NCI-H187 (cell line): ENCODE measurements at regions not wholly inside any gene's neighbourhood (a gene's known extent, or its start where the extent isn't known, plus 50 kb on each side); places are given as distances from the start of the nearest gene placed in this dataset.
"Not testable (repeated sequence)": the region's sequence is repeated elsewhere in the genome, so short reads cannot be mapped to it uniquely, and the experiment has no call there.

Source experiments
- DNase-seq, 2 experiments: peaks; one replicate each; lab custom pipeline; 2025; lab: John Stamatoyannopoulos, UW

DNA sequence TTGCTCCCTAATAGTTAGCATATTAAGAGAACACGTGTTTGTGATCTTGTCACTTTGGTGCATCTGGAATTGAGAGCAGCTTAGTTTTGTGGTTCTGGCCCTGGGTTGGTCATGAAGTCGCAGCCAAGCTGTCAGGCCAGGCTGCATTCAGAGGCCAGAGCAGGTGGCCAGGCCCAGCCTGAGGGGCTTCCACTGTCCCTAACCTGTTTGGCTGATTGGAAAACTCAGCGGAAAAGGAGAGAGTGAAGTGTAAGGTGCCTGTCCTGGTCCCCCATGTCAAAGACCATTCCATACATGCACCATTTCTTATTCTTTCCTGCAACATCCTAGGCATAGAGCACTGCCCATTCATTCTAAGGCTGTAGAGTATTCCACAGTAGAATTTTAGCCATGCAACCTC is 111.5 kb upstream of the IGLL5 start:
- no peak for DNase-seq

DNA sequence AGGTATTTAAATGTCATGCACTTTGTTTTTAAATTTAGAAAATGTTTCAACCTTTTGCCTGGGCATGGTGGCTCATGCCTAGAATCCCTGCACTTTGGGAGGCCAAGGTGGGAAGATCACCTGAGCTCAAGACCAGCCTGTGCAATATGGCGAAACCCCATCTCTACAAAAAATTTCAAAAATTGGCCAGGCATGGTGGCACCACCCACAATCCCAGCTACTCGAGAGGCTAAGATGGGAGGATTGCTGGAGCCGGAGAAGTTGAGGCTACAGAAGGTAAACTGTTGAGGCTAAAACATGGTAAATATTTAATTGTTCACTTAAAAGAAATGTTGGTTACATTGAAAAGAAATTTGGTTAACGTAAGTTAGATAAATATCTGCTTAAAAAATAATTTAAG is 108.4 kb upstream of the IGLL5 start:
- DNase-seq: no peak

DNA sequence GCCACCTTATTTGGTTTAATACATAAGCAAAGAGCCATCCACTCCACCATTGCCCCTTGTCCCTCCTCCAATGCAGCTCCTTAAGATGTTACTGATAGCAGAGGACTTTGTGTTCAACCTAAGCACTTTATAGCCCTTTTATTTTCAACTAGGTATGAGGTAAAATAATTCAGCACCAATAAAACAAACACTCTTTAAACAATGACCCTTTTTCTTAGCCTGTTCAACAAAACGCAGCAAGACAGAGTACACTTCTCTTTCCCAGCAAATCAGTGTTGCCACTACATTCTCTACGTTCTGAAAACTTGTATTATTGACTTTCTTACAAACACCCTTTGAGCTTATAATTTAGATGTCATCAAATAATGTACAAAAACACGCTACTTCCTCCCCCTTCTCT is 104.0 kb upstream of the IGLL5 start:
- DNase-seq: no peak

DNA sequence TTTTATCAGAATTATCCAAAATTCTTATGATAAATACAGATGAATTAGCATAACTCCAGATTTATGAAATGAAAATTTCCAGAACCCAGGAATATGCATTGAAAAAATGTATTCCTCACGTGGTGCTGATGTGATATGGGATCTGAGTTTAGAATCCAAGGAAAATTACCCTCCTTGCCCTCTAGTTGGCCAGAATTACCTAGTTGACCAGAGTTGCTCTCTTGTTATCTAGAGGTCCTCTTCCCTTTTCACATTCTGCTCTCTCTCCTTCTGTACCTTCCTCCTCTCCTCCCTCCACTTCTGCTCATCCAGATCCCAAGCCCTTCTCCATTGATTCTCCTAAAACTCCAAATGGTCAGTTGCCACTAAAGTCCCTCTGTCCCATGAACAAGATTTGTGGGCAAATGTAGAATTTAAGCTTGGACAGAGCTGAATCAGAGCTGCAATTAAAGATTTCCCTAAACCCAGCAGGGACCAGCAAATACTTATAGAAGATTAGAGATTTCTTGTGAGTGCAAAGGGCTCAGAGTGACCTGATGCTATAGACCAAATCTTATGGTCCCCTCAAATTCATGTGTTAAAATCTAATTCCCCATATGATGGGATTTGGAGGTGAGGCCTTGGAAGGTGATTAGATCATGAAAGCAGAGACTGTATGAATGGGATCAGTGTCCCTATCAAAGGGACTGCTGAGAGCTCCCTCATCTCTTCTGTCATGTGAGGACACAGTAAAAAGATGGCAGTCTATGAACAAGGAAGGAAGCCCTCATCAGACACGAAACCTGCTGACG is 103.2 kb upstream of the IGLL5 start:
- no peak for DNase-seq

DNA sequence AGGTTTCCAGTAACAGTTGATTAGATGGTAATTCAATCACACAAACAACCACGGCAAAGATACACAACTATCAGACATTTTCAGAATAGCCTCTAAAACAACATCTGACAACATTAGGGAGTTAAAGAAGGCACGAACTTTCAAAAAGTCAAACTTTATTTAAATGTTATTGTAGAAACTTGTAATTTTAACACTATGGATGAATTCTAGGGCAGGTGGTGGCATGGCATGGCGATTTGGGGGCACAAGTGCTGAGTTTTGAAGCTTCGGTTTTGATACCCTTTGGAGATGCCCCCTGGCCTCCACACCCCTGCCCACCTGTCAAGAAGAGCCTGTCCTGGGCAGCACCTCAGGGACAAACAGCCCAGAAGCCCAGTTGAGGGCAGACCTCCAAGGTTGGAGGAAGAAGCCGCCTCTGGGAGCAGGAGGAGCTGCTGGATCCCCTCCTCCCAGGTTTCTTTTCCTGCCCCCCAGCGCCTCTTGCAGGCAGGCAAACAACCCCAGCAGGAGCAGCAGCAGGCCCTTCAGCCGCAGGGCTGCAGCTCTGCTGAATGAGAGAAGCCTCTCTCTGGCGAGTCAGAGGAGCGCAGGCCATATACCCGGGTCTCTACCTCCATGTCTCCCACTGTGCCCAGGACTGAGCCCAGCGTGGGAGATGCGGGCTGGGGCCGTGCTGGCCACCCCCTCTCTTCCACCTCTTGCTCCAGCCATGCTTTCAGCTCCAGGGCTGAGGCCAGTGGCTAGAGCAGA is 102.1 kb upstream of the IGLL5 start:
- DNase-seq: no peak

DNA sequence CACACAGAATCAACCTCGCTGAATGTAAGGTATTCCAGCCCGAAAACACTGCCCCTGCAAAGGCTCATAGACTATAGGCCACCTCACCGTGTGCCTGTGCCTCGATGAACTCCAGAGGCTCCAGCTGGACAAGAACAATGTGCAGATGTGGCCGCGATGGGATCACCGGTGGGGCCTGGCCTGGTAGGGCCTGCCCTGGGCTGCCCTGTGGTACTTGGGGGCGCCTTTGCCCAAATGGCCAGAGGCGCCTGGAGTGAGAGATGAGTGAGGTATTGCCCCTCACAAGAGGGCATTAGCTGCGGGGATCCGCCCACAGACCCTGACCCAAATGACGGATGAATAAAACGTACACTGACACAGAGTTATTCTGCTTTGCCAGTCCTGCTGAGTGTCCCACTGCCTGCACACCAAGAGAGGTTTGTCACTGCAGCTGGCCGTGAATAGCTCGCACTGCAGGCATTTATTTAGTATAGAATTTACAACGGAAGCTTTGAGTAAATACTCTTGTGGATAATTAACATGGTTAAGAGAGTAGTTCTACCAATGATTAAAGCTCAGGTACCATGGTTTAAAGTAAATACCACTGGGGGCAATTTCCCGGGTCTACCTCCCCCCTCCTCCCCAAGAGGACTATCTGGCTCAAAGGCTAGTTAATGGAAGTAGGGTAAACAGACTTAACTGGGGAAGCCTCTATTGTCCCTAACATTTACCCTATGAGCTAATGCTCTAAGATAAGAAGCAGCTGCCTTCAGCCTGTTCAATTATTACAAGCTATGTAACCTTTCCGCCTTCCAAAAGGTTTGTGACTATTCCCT is 101.1 kb upstream of the IGLL5 start:
- DNase-seq: no peak

DNA sequence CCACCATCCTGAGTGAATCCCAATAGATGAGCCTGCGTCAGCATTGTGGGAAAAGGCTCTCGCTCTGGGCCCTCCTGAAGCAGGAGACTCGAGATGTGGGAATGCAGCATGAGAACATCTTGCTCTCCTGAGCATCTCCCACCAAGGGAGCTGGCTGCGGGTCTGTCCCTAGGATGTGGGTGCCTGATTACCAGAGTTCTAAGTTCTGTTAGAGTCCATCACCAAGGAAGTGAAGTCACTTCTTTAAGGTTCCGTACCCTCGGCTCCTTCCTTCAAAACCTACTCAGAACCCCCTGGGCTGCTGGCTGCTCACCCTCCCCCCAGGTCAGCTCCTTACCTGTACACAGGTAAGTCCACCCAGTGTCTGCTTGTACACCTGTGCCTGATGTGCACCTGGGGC is 100.5 kb upstream of the IGLL5 start:
- DNase-seq: no peak

DNA sequence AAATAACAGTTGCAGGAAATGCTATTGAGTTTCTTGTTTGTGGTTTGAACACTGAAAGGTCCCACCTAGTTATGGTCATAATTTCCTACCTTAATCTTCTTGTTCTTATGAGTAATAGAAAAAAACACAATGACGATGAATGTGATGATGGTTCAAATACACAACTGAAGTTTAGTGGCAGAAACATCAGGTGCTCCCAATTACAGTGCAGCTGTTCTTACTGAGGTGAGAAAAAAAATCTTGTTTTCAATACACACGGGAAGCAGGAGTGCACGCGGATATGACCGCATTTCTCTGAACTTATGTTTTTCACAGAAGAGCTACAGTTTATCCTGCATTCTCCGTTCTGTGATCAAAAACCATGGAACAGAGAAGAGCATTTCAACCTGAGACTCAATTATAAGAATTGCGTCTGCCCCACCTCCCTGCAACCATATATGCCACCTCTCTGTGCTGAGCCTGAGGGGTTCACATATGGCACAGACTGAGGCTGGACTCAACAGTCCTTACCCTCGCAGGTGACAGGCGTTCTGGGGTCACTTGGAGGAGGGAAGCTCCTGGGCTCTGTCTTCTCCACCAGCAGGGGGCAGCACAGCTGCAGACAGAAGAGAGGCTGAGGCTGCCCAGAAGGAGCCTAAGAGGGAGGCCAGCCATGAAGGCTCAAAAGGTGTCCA is 99.7 kb upstream of the IGLL5 start:
- peak in 1 of 2 experiments; percentile 23 for DNase-seq

DNA sequence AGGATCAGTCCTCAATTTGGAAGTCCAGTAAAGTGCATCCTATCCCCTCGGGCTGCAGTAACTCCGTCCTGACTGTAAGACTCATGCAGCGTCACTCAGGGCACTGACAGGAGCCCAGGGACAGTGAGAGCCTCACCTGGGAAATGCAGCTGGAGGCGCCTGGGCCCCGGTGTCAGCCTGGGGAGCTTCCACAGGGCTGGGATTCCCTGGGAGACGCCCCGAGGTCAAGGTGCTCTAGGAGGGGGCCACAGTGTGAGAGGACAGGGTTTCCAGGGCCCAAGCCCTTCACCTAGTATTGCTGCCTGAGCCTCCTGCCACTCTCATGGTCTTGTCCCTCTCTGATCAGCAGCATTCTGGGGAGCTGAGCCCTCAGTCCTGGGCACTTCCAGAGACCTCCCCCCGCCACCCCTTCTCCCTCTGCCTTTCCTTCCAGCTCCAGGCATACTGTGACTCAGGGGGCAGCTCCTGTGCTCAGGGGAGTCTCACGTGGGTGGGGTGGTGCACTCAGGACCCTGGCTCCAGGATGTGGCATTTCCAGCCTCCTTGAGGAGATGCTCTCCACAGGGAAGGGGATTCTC is 99.1 kb upstream of the IGLL5 start:
- no peak for DNase-seq

DNA sequence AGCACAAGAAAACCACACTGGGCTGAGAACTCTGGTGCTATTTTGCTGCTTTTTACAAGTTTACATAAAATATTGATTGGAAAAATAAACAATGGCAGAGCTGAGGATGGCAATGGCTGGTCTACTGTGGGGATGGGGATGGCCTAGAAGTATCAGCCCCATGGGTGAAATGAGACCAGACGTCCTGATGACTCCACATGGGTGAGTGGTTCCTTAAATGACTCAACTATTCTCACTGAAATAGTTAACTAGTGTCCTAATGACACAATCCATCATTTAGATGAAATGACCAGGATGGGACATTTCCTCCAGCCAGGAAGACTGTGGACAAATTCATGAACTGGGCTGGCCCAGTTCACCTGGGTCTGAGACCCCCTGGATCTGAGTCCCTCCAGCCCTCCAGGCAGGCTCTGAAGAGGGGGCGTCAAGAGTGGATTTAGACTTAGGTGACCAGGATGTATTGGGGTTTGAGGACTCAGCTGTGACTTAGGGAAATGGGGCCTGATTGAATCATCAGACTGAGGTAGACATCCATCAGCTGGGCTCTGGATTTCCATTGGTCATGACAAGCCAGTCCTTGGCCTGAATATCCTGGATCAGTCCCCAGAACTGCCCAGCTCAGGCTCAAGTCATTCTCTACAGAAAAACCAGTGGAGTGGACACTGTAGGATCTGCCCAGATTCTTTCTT is 98.2 kb upstream of the IGLL5 start:
- DNase-seq: no peak

DNA sequence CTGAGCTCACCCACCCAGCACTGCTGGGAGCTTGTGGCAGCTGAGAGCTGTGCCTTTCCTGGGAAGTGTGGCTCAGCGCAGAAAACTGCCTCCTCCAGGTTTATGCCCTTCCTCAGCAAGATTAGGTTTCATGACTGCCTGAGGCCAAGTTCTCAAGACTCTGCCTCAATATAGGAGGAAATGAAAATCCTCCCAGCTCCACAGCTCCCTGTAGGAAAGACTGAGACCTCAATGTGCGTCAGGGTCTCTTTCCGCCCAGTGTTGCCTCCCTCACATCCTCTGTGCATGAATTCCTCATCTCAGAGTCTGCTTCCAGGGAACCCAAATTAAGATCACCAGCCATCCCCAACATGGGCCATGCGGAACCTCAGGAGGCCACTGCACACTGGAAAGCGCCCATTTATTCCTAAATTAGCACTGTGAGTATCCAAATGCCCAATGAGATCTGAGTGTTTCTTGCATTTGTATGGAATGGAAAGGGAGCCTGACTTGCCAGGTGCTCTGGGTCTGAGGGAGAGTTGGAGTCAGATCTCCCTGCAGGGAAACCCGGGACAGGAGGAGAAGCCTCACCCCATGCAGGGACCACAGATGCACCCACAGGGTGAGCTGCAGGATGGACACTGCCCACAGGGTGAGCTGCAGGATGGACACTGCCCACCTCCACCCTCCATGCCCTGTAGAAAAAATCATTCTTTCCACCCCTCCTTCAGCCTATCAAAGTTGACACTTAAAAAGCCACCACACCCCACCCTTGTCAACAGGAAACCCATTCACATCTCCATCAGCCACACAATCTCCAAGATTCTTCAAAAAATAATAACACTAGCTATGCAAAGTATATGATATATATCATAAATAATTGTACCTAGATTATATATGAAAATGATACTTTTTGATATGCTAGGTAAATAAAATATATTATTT is 97.4 kb upstream of the IGLL5 start:
- DNase-seq: no peak

DNA sequence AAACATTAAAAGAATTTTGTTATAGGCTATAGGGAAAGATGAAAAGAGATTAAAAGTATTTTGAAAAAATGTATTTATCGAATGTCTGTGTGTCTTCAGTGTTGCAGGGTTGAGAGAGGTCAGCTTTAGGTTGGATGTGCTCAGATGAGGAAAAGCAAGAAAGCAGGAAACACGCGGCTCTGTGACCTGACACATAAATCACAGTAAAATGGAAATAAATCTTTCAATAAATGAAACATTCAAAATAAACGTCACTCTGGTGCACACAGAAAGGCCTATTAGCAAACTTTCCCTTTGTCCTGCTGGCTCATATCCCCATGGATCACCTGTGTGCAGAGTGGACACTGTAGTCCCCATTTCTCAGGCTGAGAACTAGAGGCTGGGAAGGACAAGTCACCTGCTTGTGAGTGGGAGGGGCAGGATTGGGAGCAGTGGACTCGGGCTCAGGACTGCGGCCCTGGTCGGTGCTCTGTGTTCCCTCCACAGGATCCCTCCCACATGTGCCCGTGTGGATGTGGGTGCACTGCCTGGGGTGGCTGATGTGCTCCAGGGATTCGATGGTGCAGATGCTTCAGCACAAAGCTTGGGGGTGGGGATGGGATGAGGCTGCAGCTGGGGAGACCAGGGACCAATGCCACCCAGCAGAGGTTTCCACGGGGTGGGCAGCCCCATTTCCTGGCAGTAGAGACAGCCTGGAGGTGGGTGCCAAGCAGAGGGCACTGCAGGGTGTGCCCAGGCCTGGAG is 96.0 kb upstream of the IGLL5 start:
- no peak for DNase-seq

DNA sequence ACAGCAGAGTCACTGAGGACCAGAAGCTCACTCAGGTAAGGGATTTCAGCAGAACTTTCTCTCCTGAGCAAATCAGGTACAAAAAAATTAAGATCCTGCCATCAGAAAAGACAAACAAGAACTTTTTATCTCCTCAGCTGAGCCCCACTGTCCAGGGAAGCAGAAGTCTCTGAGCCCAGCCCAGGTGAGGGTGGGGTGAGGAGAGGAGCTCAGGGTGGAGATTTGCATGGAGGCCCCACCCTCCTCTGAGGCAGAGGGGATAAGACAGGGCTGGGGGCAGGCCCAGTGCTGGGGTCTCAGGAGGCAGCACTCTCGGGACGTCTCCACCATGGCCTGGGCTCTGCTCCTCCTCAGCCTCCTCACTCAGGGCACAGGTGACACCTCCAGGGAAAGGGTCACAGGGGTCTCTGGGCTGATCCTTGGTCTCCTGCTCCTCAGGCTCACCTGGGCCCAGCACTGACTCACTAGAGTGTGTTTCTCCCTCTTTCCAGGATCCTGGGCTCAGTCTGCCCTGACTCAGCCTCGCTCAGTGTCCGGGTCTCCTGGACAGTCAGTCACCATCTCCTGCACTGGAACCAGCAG is 95.3 kb upstream of the IGLL5 start:
- not testable (repeated sequence) for DNase-seq

DNA sequence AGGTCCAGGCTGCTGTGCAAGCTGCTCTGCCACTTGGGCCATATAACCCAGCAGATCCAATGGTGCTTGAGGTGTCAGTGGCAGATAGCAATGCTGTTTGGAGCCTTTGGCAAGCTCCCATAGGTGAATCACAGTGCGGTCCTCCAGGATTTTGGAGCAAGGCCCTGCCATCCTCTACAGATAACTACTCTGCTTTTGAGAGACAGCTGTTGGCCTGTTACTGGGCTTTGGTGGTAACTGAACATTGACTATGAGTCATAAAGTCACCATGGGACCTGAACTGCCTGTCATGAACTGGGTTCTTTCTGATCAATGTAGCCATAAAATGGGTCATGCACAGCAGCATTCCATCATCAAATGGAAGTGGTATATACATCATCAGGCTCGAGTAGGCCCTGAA is 92.0 kb upstream of the IGLL5 start:
- DNase-seq: not testable (repeated sequence)

DNA sequence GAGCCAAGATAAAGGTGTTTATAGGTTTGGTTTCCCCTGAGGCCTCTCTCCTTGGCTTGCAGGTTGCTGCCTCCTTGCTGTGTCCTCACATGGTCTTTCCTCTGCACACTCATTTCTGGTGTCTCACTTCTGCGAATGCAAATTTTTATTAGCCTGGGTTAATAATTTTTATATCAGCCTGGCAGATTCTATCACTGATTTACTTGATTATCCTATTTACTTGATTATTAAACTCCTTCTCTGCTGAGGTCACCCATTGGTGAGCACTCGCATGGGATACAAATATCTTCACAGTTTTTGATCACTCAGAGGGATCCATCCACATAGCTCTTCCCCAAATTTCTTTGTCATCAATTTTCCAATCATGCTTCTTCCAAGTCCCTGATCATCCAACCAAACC is 90.9 kb upstream of the IGLL5 start:
- DNase-seq: no peak

DNA sequence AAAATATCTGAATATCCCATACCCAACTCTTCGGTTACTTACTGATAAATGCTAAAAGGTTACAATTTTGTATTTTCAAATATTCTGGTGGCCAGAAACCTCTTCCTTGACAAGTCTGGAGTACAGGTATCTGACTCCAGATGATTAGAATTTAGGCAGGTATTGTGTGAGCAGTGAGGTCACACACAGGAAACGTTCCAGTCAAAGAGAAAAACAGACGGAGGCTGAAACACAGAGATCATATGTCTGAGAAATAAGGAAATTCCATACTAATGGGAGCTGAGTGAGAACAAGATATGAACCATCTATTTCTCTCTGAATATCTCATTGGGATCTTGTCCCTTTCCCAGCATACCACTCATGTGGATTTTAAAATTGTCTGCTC is 89.4 kb upstream of the IGLL5 start:
- no peak for DNase-seq

DNA sequence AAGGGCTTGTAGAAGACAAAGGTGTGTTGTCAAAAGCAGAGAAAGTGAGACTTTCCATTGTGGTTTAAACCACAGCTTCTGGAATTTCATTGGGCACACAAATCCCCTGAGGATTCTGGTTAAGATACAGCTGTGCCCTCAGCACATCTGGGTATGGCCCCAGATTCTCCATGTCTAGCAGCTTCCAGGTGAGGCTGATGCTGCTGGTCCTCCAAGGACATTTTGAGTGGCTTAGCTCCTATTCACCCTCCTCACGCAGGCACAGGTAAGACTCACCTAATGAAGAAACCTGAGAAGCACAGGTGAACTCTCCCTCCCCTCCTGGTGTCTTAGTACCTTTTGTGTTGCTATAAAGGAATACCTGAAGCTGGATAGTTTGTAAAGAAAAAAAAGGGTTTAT is 88.9 kb upstream of the IGLL5 start:
- no peak for DNase-seq

DNA sequence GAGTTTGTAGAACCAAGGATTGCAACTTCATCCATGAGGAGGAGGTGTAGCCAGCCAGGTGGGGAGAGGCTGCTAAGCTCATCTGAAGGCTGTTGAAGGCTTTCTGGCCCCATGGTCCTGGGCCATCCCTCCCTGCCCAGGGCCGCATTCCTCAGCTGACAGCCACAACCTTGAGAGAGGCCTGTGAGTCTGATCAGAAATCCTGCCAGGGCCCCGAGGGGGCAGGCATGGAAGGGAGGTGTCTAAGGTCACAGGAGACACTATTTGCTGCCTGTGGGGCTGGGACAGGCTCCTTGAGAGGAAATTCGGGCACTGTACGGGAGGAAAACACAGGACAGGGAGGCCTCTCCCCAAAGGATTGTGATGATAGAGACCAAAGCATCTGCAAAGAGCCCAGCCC is 88.1 kb upstream of the IGLL5 start:
- DNase-seq: no peak

DNA sequence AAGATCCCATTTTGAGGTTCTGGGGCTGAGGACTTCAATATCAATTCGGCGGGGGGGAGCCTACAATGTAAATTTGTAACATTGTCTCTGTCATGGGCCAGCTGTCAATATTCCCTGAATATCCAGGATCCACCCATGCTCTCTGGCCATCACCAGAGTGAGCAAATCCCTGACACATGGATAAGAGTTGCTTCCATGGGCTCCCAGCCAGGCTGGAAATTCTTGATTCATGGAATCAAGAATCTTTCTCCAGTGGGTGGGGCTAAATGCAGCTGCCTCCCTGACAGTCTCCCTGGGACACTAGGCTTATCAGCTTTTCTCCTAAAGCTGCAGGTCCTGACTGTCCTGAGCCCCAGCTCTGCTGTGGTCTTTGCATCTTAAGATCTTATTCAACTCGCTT is 86.9 kb upstream of the IGLL5 start:
- no peak for DNase-seq
